ENCODE measurements at regions not wholly inside any gene's neighbourhood (a gene's known extent, or its start where the extent isn't known, plus 50 kb on each side); places are given as distances from the start of the nearest gene placed in this dataset.

DNA sequence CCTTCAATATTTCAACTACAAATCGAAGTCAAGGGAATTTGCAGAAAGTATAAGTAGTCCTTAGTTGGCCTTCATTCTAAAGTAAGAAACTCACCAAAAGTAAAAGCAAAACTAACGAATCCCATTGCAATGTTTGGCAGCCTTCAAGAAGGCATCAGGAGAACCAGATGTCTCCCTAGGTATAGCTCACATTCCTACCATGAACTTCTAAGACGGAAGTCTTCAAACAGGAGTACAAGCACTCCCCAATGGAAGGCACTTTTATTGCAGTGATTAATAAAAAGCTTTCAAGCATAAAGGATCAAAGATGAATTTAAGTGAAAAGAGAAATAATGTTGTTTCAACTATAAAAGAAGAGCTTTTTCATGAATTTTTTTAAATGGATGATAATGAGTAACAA, 236.0 kb upstream of the NR5A2 start:
- Histone ChIP-seq H3K36me3 (no peaks in the 10 kb centered on the region), H3K4me1 (no peaks in the 10 kb centered on the region), H3K27me3 (no peaks in the 10 kb centered on the region), H3K4me3 (no peak overlapping the region), H3K27ac (no peak overlapping the region), H3K9me3 (no peaks in the 10 kb centered on the region)
- intact Hi-C loops (cut with DNase I; ENCODE audit: low total_unique reads) = no loop called here
- TF ChIP-seq, protein P1, sequence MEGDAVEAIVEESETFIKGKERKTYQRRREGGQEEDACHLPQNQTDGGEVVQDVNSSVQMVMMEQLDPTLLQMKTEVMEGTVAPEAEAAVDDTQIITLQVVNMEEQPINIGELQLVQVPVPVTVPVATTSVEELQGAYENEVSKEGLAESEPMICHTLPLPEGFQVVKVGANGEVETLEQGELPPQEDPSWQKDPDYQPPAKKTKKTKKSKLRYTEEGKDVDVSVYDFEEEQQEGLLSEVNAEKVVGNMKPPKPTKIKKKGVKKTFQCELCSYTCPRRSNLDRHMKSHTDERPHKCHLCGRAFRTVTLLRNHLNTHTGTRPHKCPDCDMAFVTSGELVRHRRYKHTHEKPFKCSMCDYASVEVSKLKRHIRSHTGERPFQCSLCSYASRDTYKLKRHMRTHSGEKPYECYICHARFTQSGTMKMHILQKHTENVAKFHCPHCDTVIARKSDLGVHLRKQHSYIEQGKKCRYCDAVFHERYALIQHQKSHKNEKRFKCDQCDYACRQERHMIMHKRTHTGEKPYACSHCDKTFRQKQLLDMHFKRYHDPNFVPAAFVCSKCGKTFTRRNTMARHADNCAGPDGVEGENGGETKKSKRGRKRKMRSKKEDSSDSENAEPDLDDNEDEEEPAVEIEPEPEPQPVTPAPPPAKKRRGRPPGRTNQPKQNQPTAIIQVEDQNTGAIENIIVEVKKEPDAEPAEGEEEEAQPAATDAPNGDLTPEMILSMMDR (IDR thresholded peaks at IDR 0.05) = no peak
- no peak for DNase-seq

GRCh38 chr1:199792874-199793273, 234.6 kb upstream of the NR5A2 start:
- no peaks in the 10 kb centered on the region for H3K36me3 ChIP-seq
- H3K27ac ChIP-seq = no peak overlapping the region
- H3K9me3 ChIP-seq = no peaks in the 10 kb centered on the region
- no peak overlapping the region for H3K4me3 ChIP-seq
- DNase-seq = no peak
- no peaks in the 10 kb centered on the region for H3K4me1 ChIP-seq
- no peaks in the 10 kb centered on the region for H3K27me3 ChIP-seq
- TF ChIP-seq, protein P1 (IDR thresholded peaks at IDR 0.05) = no peak
- intact Hi-C loops (cut with DNase I; ENCODE audit: low total_unique reads) = no loop called here

DNA sequence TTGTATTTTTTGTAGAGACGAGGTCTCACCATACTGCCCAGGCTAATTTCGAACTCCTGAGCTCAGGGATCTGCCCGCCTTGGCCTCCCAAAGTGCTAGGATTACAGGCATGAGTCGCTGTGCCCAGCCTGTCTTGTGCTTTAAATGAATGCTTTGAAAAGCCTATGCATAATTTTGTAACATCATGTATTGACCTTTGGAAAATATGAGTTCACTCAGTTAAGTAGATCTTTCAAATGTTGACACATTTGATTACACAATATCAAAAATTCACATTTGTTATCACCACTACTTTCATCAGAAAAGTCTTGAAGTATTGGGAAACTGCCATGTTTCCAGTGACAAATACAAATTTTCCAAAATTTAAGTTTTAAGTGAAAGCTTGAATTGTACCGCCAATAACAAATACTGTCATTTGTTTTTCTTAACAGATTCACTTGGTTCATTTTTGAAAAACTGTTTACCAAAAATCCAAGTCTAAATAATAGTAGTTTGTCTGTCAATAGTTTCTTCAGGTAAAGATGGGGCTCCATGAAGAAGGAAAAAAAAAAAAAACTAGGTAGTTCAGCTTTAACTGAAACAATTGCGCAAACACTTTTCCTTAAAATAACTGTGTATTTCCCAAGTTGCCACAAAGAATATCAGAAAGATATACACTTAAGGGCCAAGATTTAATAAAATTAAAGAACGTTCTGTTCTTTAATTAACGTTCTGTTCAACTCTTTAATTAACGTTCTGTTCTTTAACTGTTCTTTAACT, 233.2 kb upstream of the NR5A2 start:
- no peak for DNase-seq
- H3K9me3 ChIP-seq = no peaks in the 10 kb centered on the region
- no peaks in the 10 kb centered on the region for H3K27me3 ChIP-seq
- no peaks in the 10 kb centered on the region for H3K36me3 ChIP-seq
- H3K27ac ChIP-seq = no peak overlapping the region
- intact Hi-C loops (cut with DNase I; ENCODE audit: low total_unique reads) = no loop called here
- TF ChIP-seq, protein P1 (IDR thresholded peaks at IDR 0.05) = no peak
- H3K4me1 ChIP-seq = no peaks in the 10 kb centered on the region
- no peak overlapping the region for H3K4me3 ChIP-seq

DNA sequence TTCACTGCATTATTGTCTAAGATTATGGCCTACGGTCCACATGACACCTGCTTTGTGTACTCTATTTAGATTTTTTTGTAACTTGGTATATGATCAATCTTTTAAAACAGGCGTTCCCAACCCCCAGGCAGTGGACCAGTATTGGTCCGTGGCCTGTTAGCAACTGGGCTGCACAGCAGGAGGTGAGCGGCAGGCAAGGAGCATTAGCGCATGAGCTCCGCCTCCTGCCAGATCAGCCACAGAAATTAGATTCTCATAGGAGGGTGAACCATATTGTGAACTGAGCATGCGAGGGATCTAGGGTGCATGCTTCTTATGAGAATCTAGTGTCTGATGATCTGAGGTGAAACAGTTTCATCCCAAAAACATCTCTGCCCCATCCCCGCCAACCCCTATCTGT, 228.4 kb upstream of the NR5A2 start:
- H3K27me3 ChIP-seq = no peaks in the 10 kb centered on the region
- H3K36me3 ChIP-seq = no peaks in the 10 kb centered on the region
- no peak overlapping the region for H3K27ac ChIP-seq
- DNase-seq = no peak
- H3K9me3 ChIP-seq = no peaks in the 10 kb centered on the region
- H3K4me3 ChIP-seq = no peak overlapping the region
- TF ChIP-seq, protein P1 (IDR thresholded peaks at IDR 0.05) = no peak
- no peaks in the 10 kb centered on the region for H3K4me1 ChIP-seq
- intact Hi-C loops (cut with DNase I; ENCODE audit: low total_unique reads) = no loop called here

DNA sequence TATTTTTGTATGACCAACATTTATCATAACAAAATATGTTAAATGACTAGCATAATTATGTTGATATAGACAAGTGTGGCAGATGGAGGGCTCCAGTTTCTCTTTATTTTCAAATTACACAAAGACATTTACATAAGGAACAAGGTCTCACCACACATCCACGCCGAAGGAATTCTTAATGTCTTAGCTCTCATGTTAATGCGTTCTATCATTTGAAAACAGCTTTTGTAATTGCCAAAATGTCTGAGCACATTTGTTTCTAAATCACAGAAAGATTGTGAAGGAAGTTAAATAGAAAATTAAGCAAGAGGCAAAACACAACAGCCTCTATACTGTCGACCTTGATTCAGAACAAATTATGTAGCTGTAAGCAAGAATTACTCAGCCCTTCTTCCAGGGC, 223.0 kb upstream of the NR5A2 start:
- no peak for DNase-seq
- Histone ChIP-seq H3K36me3 (no peaks in the 10 kb centered on the region), H3K4me1 (no peaks in the 10 kb centered on the region), H3K27me3 (no peaks in the 10 kb centered on the region), H3K27ac (no peak overlapping the region), H3K4me3 (no peak overlapping the region), H3K9me3 (no peaks in the 10 kb centered on the region)
- intact Hi-C loops (cut with DNase I; ENCODE audit: low total_unique reads) = no loop called here
- TF ChIP-seq, protein P1 (IDR thresholded peaks at IDR 0.05) = no peak

Measured in tibial artery (tissue), 4 donors.